Testis (tissue), 2 donors: ENCODE measurements at regions not wholly inside any gene's neighbourhood (a gene's known extent, or its start where the extent isn't known, plus 50 kb on each side); places are given as distances from the start of the nearest gene placed in this dataset.

Experiments used
- POLR2A ChIP-seq: fragments of 450-650 bp; IDR thresholded peaks from one replicate; pipeline ENCODE4 v1.6.1; 2017; ENCODE audit warnings: antibody characterized with exemption, mild to moderate bottlenecking, moderate library complexity
- TF ChIP-seq, protein P1 (sequence below), 3 experiments: fragments of 450-650 bp in 2 of 3; fragments of 200-600 bp in 1 of 3; sonication (generic) in 1 of 3; IDR thresholded peaks; one replicate each; pipeline ENCODE4 v1.5.1; 2016 to 2019; ENCODE audit warnings: antibody characterized with exemption in 3 of 3, mild to moderate bottlenecking in 2 of 3, moderate library complexity in 1 of 3

DNA sequence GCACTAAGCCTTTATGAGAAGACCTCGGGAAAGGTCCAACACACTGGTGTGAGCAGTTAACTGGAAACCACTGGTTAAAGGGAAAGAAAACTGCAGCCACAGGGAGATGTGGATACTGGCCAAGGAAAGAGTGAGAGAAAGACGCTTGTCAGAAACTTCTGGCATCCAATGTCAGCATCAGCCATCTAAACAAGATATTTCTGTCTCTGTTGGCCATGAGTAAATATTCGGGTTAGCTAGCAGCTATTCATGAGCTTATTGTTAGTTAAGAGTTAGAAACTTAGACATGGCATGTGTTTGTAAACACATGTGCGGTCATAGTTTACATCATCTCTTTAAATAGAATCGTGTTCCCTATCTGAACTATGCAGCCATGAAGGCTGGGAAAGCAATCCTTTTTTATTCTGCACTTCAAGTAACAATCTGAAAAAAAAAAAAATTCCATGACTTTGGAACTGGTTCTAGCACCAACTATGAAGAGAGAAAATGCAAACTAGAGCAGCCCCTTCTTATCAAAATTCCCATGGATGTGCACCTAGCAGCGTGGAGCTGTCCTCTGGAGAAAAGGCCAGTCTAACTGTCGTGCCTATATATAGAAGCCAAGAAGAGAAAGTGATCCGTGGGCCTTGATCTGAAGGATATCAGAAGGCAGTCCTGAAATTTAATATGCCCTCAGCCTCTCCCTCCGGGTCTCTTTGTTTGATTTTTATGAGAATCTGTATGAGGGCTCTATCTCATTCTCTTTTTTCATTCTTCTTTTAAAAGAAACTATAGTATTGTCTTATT is 84.0 kb upstream of the RFX8 start:
- TF ChIP-seq, protein P1, sequence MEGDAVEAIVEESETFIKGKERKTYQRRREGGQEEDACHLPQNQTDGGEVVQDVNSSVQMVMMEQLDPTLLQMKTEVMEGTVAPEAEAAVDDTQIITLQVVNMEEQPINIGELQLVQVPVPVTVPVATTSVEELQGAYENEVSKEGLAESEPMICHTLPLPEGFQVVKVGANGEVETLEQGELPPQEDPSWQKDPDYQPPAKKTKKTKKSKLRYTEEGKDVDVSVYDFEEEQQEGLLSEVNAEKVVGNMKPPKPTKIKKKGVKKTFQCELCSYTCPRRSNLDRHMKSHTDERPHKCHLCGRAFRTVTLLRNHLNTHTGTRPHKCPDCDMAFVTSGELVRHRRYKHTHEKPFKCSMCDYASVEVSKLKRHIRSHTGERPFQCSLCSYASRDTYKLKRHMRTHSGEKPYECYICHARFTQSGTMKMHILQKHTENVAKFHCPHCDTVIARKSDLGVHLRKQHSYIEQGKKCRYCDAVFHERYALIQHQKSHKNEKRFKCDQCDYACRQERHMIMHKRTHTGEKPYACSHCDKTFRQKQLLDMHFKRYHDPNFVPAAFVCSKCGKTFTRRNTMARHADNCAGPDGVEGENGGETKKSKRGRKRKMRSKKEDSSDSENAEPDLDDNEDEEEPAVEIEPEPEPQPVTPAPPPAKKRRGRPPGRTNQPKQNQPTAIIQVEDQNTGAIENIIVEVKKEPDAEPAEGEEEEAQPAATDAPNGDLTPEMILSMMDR (IDR thresholded peaks at IDR 0.05): no peak
- no peak for TF ChIP-seq POLR2A
